HepG2 (cell line): ENCODE measurements at regions not wholly inside any gene's neighbourhood (a gene's known extent, or its start where the extent isn't known, plus 50 kb on each side); places are given as distances from the start of the nearest gene placed in this dataset.

Experiments used
- ATAC-seq: fragments of 200-7000 bp; cut with Tn5 transposase; 3 replicates; pipeline ENCODE4 v1.9.1; 2020; ENCODE audit warnings: mild to moderate bottlenecking, moderate library complexity
- BruUV-seq: library from RNA; stranded (reverse); fragments of 400-500 nt; replicated peaks from 2 replicates; lab custom pipeline; 2021; lab: Mats Ljungman, UMichigan
- CTCF ChIA-PET: fragments of 300-600 bp; formaldehyde crosslinking; extraction: SDS; loops from one replicate; lab custom pipeline; 2021; ENCODE audit warnings: low total read pairs, inconsistent platforms, low intra/inter-chr PET ratio; lab: Yijun Ruan, JAX
- POLR2A ChIA-PET: fragments of 350-600 bp; sonication (Branson Sonifier 250); formaldehyde crosslinking; loops from one replicate; lab custom pipeline; 2020; ENCODE audit warnings: antibody characterized with exemption, inconsistent platforms; lab: Yijun Ruan, JAX
- DNase-seq: peaks from one replicate; pipeline ENCODE4 v3.0.0-alpha.2; 2015; ENCODE audit warnings: low spot score
- FAIRE-seq: peaks from 3 replicates; lab custom pipeline; 2011; peaks lifted over from hg19 to GRCh38; lab: Jason Lieb, UNC
- H2AFZ ChIP-seq: one replicate; pipeline ENCODE4 v1.6.1; 2011; ENCODE audit warnings: low read length, inconsistent platforms
- H3K27ac ChIP-seq: fragments of 300-600 bp; 3 replicates; pipeline ENCODE4 v1.8.0; 2011; ENCODE audit warnings: mixed run types, mild to moderate bottlenecking, mixed read lengths, low read length, inconsistent platforms; ENCODE audit not compliant: insufficient read depth; ENCODE audit errors: extremely low read length
- H3K27me3 ChIP-seq, 2 experiments: fragments of 200-600 bp in 1 of 2; 2 replicates in 1 of 2; 3 replicates in 1 of 2; pipeline versions ENCODE4 v1.6.0 to v1.8.0; 2011; ENCODE audit warnings: low read length in 2 of 2, mild to moderate bottlenecking in 2 of 2, moderate library complexity in 2 of 2, inconsistent platforms in 1 of 2; ENCODE audit not compliant: insufficient read depth in 2 of 2, control insufficient read depth in 1 of 2
- H3K36me3 ChIP-seq, 2 experiments: fragments of 200-600 bp in 1 of 2; replicated peaks in 1 of 2; 2 replicates in 1 of 2; 3 replicates in 1 of 2; pipeline versions ENCODE4 v1.5.1 to v1.8.0; 2011; ENCODE audit warnings: low read length in 2 of 2, inconsistent platforms in 1 of 2; ENCODE audit not compliant: insufficient read depth in 2 of 2, control insufficient read depth in 1 of 2
- H3K4me1 ChIP-seq: 2 replicates; pipeline ENCODE4 v1.5.1; 2012; ENCODE audit warnings: low read length, inconsistent platforms; ENCODE audit not compliant: insufficient read depth
- H3K4me2 ChIP-seq: 2 replicates; pipeline ENCODE4 v1.6.0; 2011; ENCODE audit warnings: low read depth, low read length, inconsistent platforms
- H3K4me3 ChIP-seq, 3 experiments: fragments of 200-600 bp in 1 of 3; sonication (generic), shearing (Covaris generic) in 1 of 3; replicated peaks in 1 of 3; 2 replicates each; pipeline ENCODE4 v1.5.1; 2011 to 2016; ENCODE audit warnings: low read length in 3 of 3, inconsistent platforms in 2 of 3, low read depth in 2 of 3, mild to moderate bottlenecking in 2 of 3, control low read depth in 1 of 3, mixed read lengths in 1 of 3; ENCODE audit not compliant: insufficient read depth in 1 of 3
- H3K79me2 ChIP-seq: one replicate; pipeline ENCODE4 v1.6.1; 2011; ENCODE audit warnings: low read length, inconsistent platforms; ENCODE audit not compliant: insufficient read depth
- H3K9ac ChIP-seq: 2 replicates; pipeline ENCODE4 v1.6.0; 2011; ENCODE audit warnings: mild to moderate bottlenecking, low read depth, low read length, inconsistent platforms; ENCODE audit not compliant: insufficient read depth
- H3K9me3 ChIP-seq: 2 replicates; pipeline ENCODE4 v1.5.1; 2012; ENCODE audit warnings: mild to moderate bottlenecking, low read length
- H4K20me1 ChIP-seq: 2 replicates; pipeline ENCODE4 v1.6.0; 2011; ENCODE audit warnings: inconsistent platforms, mild to moderate bottlenecking, low read length, moderate library complexity; ENCODE audit not compliant: insufficient read depth
- SOX13 ChIP-seq, 3 experiments: fragments of 450-650 bp in 1 of 3; sonication (generic) in 1 of 3; formaldehyde crosslinking in 1 of 3; IDR thresholded peaks in 2 of 3; conservative IDR thresholded peaks in 1 of 3; 2 replicates each; pipeline versions ENCODE4 v1.5.0 to v1.6.1; 2016 to 2020; ENCODE audit warnings: antibody characterized with exemption in 1 of 3, mild to moderate bottlenecking in 1 of 3, missing compliant biosample characterization in 1 of 3, missing genetic modification reagents in 1 of 3, moderate library complexity in 1 of 3
- ZNF253 ChIP-seq: sonication (generic); formaldehyde crosslinking; IDR thresholded peaks from 2 replicates; pipeline ENCODE4 v1.8.0; 2022; ENCODE audit warnings: mild to moderate bottlenecking, missing genetic modification reagents, borderline replicate concordance
- ZNF432 ChIP-seq: sonication (generic); formaldehyde crosslinking; IDR thresholded peaks from 2 replicates; pipeline ENCODE4 v1.5.0; 2020; ENCODE audit warnings: missing genetic modification reagents, mild to moderate bottlenecking, borderline replicate concordance
- ZNF883 ChIP-seq: sonication (generic); formaldehyde crosslinking; IDR thresholded peaks from 2 replicates; pipeline ENCODE4 v1.5.1; 2020; ENCODE audit warnings: mild to moderate bottlenecking, missing genetic modification reagents; ENCODE audit errors: not compliant biosample characterization
- WGBS: methylation state at CpG from one replicate; pipeline ENCODE4 v1.1.6; 2017; ENCODE audit warnings: low lambda C conversion rate; 5-methylcytosine and 5-hydroxymethylcytosine counted together
- in situ Hi-C: cut with HindIII; loops from 2 replicates; pipeline ENCODE4 v1.10.0; 2017; ENCODE audit warnings: low pct_unique_long_range_greater_than_20kb; ENCODE audit not compliant: extremely low pct_ligation_motif_present
- intact Hi-C: fragments of 100-400 bp; cut with micrococcal nuclease; formaldehyde crosslinking; loops from one replicate; pipeline ENCODE4 v1.10.0; 2022; ENCODE audit not compliant: unreplicated experiment
- TF ChIP-seq, protein P1 (sequence below): sonication (generic); formaldehyde crosslinking; IDR thresholded peaks from 2 replicates; pipeline ENCODE4 v1.4.0; 2020; ENCODE audit warnings: missing genetic modification reagents

DNA sequence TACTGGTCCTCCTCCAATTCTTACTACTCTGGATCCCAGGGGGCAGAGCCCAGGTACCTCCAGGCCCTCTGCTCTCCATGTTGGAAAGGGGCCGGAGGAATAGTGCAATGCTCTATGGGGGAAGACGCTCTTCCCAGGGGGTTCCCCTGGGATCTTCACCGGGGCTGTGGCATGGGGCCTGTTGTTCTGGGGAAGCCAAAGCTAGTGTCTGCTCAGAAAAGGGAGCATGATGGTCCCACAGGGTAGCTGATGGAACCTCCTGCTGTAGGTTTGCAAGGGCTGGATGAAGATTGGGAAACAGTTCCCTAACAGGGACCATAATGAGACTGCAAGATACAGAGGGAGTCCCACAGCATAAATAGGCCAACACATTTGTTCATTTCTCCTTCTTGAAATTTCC lies 114.7 kb downstream of the IRX5 start (continued):
- TF ChIP-seq ZNF883 (CRISPR knock-in tag) (no peak), ZNF432 (CRISPR knock-in tag) (no peak), SOX13 (IDR thresholded peaks at IDR 0.05) (no peak), SOX13 (CRISPR knock-in tag; conservative IDR thresholded peaks at IDR 0.05 in 1 of 2, IDR thresholded peaks at IDR 0.05 in 1 of 2) (no peak), ZNF253 (CRISPR knock-in tag) (no peak)

DNA sequence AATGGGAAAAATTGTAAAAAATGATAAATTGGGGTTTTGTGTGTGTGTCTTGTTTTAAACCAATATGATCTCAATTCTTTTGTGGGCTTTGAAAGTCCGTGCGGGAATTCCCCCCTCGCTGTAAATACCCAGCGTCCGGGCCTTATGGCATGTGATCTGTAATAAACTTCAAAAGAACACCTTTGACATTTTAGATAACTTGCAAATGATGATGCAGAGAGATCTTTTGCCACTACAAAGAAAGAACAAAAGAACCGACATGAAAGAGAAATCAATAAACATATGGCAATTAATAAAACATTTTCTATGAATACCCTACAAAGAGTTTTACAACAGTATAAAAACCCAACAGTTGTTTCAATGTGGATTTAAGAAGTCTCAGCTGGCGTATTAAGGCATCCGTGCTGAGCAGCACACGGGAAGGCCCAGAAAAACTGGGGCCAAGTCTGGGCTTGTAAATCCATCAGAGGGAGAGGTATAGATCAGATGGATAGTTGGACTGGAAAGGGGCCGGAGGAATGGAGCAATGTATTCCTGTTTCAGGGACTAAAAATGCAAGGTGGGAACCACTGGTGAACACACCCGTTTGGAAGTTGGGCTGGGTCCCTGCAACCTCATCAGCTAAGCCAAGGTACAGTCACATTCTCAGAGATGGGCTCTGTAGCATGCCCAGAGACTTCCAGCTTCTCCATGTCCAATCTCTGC lies 115.2 kb downstream of the IRX5 start:
- DNase-seq (no peak), FAIRE-seq (no peak), ATAC-seq (no peak)
- no peaks in the 10 kb centered on the region for H3K79me2 ChIP-seq
- WGBS, result 30% methylated on average over 11 of the region's 11 CpGs
- H3K4me1 ChIP-seq, result no peaks in the 10 kb centered on the region
- POLR2A ChIA-PET, result no interaction called here
- CTCF ChIA-PET, result no interaction called here
- no peak overlapping the region for H3K9ac ChIP-seq
- in situ Hi-C loops, result no loop called here
- no peak overlapping the region for H3K4me2 ChIP-seq
- H4K20me1 ChIP-seq, result no peaks in the 10 kb centered on the region
- H3K36me3 ChIP-seq, result no peaks in the 10 kb centered on the region
- BruUV-seq, result no TSS peak
- H3K9me3 ChIP-seq, result no peaks in the 10 kb centered on the region
- H3K4me3 ChIP-seq, result no peak overlapping the region
- no peak overlapping the region for H2AFZ ChIP-seq
- no peaks in the 10 kb centered on the region; a peak in 1 of 5 replicates for H3K27me3 ChIP-seq
- TF ChIP-seq, protein P1, sequence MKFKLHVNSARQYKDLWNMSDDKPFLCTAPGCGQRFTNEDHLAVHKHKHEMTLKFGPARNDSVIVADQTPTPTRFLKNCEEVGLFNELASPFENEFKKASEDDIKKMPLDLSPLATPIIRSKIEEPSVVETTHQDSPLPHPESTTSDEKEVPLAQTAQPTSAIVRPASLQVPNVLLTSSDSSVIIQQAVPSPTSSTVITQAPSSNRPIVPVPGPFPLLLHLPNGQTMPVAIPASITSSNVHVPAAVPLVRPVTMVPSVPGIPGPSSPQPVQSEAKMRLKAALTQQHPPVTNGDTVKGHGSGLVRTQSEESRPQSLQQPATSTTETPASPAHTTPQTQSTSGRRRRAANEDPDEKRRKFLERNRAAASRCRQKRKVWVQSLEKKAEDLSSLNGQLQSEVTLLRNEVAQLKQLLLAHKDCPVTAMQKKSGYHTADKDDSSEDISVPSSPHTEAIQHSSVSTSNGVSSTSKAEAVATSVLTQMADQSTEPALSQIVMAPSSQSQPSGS (CRISPR knock-in tag), result no peak
- TF ChIP-seq, all 625 proteins: peak for 0
- no peak overlapping the region for H3K27ac ChIP-seq
- intact Hi-C loops, result no loop called here
